H1 (cell line): ENCODE measurements at regions not wholly inside any gene's neighbourhood (a gene's known extent, or its start where the extent isn't known, plus 50 kb on each side); places are given as distances from the start of the nearest gene placed in this dataset.

Experiments
- CTCF ChIA-PET: fragments of 300-600 bp; sonication (Branson Sonifier 250); formaldehyde crosslinking; loops from one replicate; lab custom pipeline; 2021; ENCODE audit not compliant: partially characterized antibody; lab: Charles Lee
- POLR2A ChIA-PET: fragments of 300-600 bp; sonication (Branson Sonifier 250); formaldehyde crosslinking; loops from one replicate; lab custom pipeline; 2021; ENCODE audit warnings: inconsistent platforms; ENCODE audit not compliant: partially characterized antibody; lab: Charles Lee
- DNase-seq, 2 experiments: peaks; one replicate each; pipeline versions ENCODE4 v3.0.0 to v3.0.0-alpha.2; 2010 to 2022; ENCODE audit warnings: low spot score in 2 of 2, low read depth in 1 of 2, mixed read lengths in 1 of 2
- FAIRE-seq: peaks from 2 replicates; lab custom pipeline; 2011; peaks lifted over from hg19 to GRCh38; lab: Jason Lieb, UNC
- H2AFZ ChIP-seq: 2 replicates; pipeline ENCODE4 v1.8.1; 2012; ENCODE audit warnings: low read length, inconsistent platforms
- H2AK5ac ChIP-seq: 2 replicates; pipeline ENCODE4 v1.6.1; 2013; ENCODE audit warnings: low read depth, low read length
- H2BK120ac ChIP-seq: replicated peaks from 2 replicates; pipeline ENCODE3; 2013; ENCODE audit warnings: low read depth, low read length, inconsistent platforms
- H2BK12ac ChIP-seq: 2 replicates; pipeline ENCODE4 v1.6.1; 2013; ENCODE audit warnings: low read depth, low read length
- H2BK15ac ChIP-seq: 2 replicates; pipeline ENCODE4 v1.6.1; 2013; ENCODE audit warnings: low read length
- H2BK20ac ChIP-seq: 2 replicates; pipeline ENCODE4 v1.6.1; 2013; ENCODE audit warnings: low read length
- H2BK5ac ChIP-seq: 2 replicates; pipeline ENCODE4 v1.6.1; 2013; ENCODE audit warnings: low read depth, low read length
- H3K14ac ChIP-seq: 2 replicates; pipeline ENCODE4 v1.6.1; 2013; ENCODE audit warnings: inconsistent platforms; ENCODE audit not compliant: insufficient read length
- H3K18ac ChIP-seq: 2 replicates; pipeline ENCODE4 v1.6.1; 2013; ENCODE audit warnings: low read length; ENCODE audit errors: extremely low read depth
- H3K23ac ChIP-seq: 2 replicates; pipeline ENCODE4 v1.6.1; 2013; ENCODE audit warnings: inconsistent platforms; ENCODE audit not compliant: insufficient read length
- H3K23me2 ChIP-seq: 2 replicates; pipeline ENCODE4 v1.6.1; 2013; ENCODE audit warnings: low read depth, low read length
- H3K27ac ChIP-seq: 2 replicates; pipeline ENCODE4 v1.6.1; 2011; ENCODE audit warnings: low read depth, low read length, inconsistent platforms
- H3K27me3 ChIP-seq, 4 experiments: replicated peaks in 1 of 4; 1 replicate in 1 of 4; 2 replicates in 3 of 4; pipeline versions ENCODE4 v1.6.1 to v1.8.1; 2011 to 2013; ENCODE audit warnings: low read length in 3 of 4, mild to moderate bottlenecking in 3 of 4, inconsistent platforms in 2 of 4, mixed read lengths in 2 of 4, moderate library complexity in 1 of 4; ENCODE audit not compliant: control insufficient read depth in 3 of 4, insufficient read depth in 3 of 4; ENCODE audit errors: extremely low read depth in 1 of 4
- H3K36me3 ChIP-seq, 4 experiments: 2 replicates each; pipeline versions ENCODE4 v1.6.1 to v1.8.1; 2011 to 2013; ENCODE audit warnings: mild to moderate bottlenecking in 4 of 4, low read length in 3 of 4, moderate library complexity in 2 of 4, control low read depth in 1 of 4, inconsistent platforms in 1 of 4; ENCODE audit not compliant: insufficient read depth in 4 of 4, control insufficient read depth in 2 of 4
- H3K4ac ChIP-seq: replicated peaks from 2 replicates; pipeline ENCODE3; 2013; ENCODE audit warnings: low read length, low read depth, mixed read lengths, inconsistent platforms; ENCODE audit not compliant: insufficient read length
- H3K4me1 ChIP-seq, 4 experiments: replicated peaks in 1 of 4; 1 replicate in 1 of 4; 2 replicates in 3 of 4; pipeline versions ENCODE4 v1.6.1 to v1.8.1; 2011 to 2013; ENCODE audit warnings: low read length in 3 of 4, inconsistent platforms in 2 of 4, mixed read lengths in 1 of 4; ENCODE audit not compliant: insufficient read depth in 4 of 4, control insufficient read depth in 3 of 4
- H3K4me2 ChIP-seq, 2 experiments: 2 replicates each; pipeline versions ENCODE4 v1.6.1 to v1.8.1; 2011 to 2013; ENCODE audit warnings: low read depth in 2 of 2, low read length in 2 of 2, control low read depth in 1 of 2, inconsistent platforms in 1 of 2, mild to moderate bottlenecking in 1 of 2; ENCODE audit not compliant: insufficient read depth in 1 of 2
- H3K4me3 ChIP-seq, 4 experiments: fragments of 200-600, 300-600 bp in 1 of 4; sonication (generic), shearing (Covaris generic), sonication (Bioruptor Twin) in 1 of 4; 2 replicates each; pipeline versions ENCODE4 v1.5.1 to v1.8.1; 2011 to 2016; ENCODE audit warnings: low read length in 4 of 4, low read depth in 3 of 4, control low read depth in 2 of 4, inconsistent platforms in 2 of 4, mild to moderate bottlenecking in 2 of 4, mixed read lengths in 1 of 4, moderate library complexity in 1 of 4; ENCODE audit not compliant: insufficient read depth in 2 of 4; ENCODE audit errors: extremely low read depth in 1 of 4
- H3K56ac ChIP-seq: replicated peaks from 2 replicates; pipeline ENCODE3; 2013; ENCODE audit warnings: low read depth, mild to moderate bottlenecking, mixed read lengths, low read length, inconsistent platforms; ENCODE audit not compliant: insufficient read length
- H3K79me1 ChIP-seq: 2 replicates; pipeline ENCODE4 v1.6.1; 2013; ENCODE audit warnings: low read depth, low read length, control low read depth
- H3K79me2 ChIP-seq, 2 experiments: 2 replicates each; pipeline versions ENCODE4 v1.6.1 to v1.8.1; 2012 to 2013; ENCODE audit warnings: low read length in 2 of 2, mild to moderate bottlenecking in 2 of 2, inconsistent platforms in 1 of 2; ENCODE audit not compliant: insufficient read depth in 2 of 2, control insufficient read depth in 1 of 2
- H3K9ac ChIP-seq, 4 experiments: replicated peaks in 1 of 4; 1 replicate in 1 of 4; 2 replicates in 3 of 4; pipeline versions ENCODE4 v1.6.1 to v1.8.1; 2011 to 2013; ENCODE audit warnings: low read depth in 3 of 4, low read length in 3 of 4, control low read depth in 2 of 4, mild to moderate bottlenecking in 2 of 4, moderate library complexity in 2 of 4, inconsistent platforms in 1 of 4; ENCODE audit errors: extremely low read depth in 1 of 4
- H3K9me3 ChIP-seq, 2 experiments: 2 replicates each; pipeline versions ENCODE4 v1.6.1 to v1.8.1; 2012 to 2013; ENCODE audit warnings: mild to moderate bottlenecking in 2 of 2, moderate library complexity in 2 of 2, control low read depth in 1 of 2, inconsistent platforms in 1 of 2, low read depth in 1 of 2, low read length in 1 of 2, mixed read lengths in 1 of 2; ENCODE audit not compliant: insufficient read depth in 2 of 2
- H4K20me1 ChIP-seq, 2 experiments: replicated peaks in 1 of 2; 2 replicates each; pipeline versions ENCODE3 to v1.8.1; 2011 to 2013; ENCODE audit warnings: inconsistent platforms in 2 of 2, low read length in 2 of 2, mild to moderate bottlenecking in 1 of 2; ENCODE audit not compliant: insufficient read depth in 2 of 2, control insufficient read depth in 1 of 2
- H4K5ac ChIP-seq: 2 replicates; pipeline ENCODE4 v1.6.1; 2013; ENCODE audit warnings: low read length, low read depth, mixed read lengths, inconsistent platforms; ENCODE audit not compliant: insufficient read length
- H4K8ac ChIP-seq: 2 replicates; pipeline ENCODE4 v1.8.0; 2013; ENCODE audit warnings: mild to moderate bottlenecking, moderate library complexity, low read length, inconsistent platforms; ENCODE audit not compliant: insufficient read depth; ENCODE audit errors: extremely low read depth
- H4K91ac ChIP-seq: replicated peaks from 2 replicates; pipeline ENCODE3; 2013; ENCODE audit warnings: low read length, mixed read lengths, inconsistent platforms; ENCODE audit not compliant: insufficient read length
- CBX5 ChIP-seq: fragments of 300-800, 300-1000 bp; sonication (generic); IDR thresholded peaks from 2 replicates; pipeline ENCODE4 v1.7.1; 2016; ENCODE audit warnings: antibody characterized with exemption, low read length, low read depth
- CHD1 ChIP-seq: IDR thresholded peaks from 2 replicates; pipeline ENCODE4 v1.6.1; 2012; ENCODE audit warnings: low read depth, low read length, improper control_type of control experiment
- CHD2 ChIP-seq: IDR thresholded peaks from 2 replicates; pipeline ENCODE4 v1.6.1; 2012; ENCODE audit warnings: low read length, improper control_type of control experiment
- JUN ChIP-seq: IDR thresholded peaks from 2 replicates; pipeline ENCODE4 v1.6.1; 2011; ENCODE audit warnings: low read depth, mild to moderate bottlenecking, improper control_type of control experiment, low read length
- NANOG ChIP-seq: IDR thresholded peaks from 2 replicates; pipeline ENCODE4 v1.6.1; 2011; ENCODE audit warnings: low read length, low read depth, mild to moderate bottlenecking, inconsistent platforms; ENCODE audit not compliant: insufficient read depth, poor library complexity, severe bottlenecking
- WGBS, 2 experiments: shearing (Covaris generic) in 1 of 2; methylation state at CpG; one replicate each; pipeline versions ENCODE4 v1.1.6 to v1.1.7; 2013 to 2015; ENCODE audit warnings: low lambda C conversion rate in 2 of 2, mixed read lengths in 2 of 2, inconsistent platforms in 1 of 2, low coverage in 1 of 2, missing lambda C conversion rate in 1 of 2; ENCODE audit not compliant: insufficient replicate concordance in 2 of 2, insufficient coverage in 1 of 2, insufficient read length in 1 of 2; ENCODE audit errors: extremely low coverage in 1 of 2, missing lambda C conversion rate in 1 of 2; 5-methylcytosine and 5-hydroxymethylcytosine counted together

DNA sequence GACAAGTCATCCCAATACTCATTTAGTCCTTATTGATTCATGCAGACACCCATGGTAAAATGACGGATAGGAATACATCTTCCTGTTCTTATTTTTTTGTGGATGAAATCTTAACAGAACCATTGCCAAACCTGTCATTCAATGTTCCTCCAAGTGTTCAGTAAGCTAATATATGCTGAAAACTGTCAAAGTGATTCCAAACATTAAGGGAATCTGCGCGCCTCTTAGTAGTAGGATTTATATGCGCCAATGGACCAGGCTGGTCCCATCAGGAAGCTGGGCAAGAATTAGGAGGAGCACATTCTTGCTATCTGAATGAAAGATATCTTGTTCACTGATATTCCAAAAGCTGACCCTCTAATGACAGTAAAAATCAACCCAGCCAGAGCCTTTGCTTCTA is 168.9 kb upstream of the STMND1 start:
- Histone ChIP-seq H3K14ac (no peak overlapping the region), H3K9ac (no peak overlapping the region), H3K9me3 (no peaks in the 10 kb centered on the region), H2BK5ac (no peak overlapping the region), H3K27me3 (no peaks in the 10 kb centered on the region), H2BK120ac (no peak overlapping the region), H2BK15ac (no peak overlapping the region), H3K18ac (no peak overlapping the region), H3K79me2 (no peaks in the 10 kb centered on the region), H3K79me1 (no peaks in the 10 kb centered on the region), H3K4me2 (no peak overlapping the region), H2BK20ac (no peak overlapping the region), H3K4me1 (no peaks in the 10 kb centered on the region), H2BK12ac (no peak overlapping the region), H3K23me2 (no peaks in the 10 kb centered on the region), H4K5ac (no peak overlapping the region), H4K8ac (no peak overlapping the region), H3K56ac (no peak overlapping the region), H4K20me1 (no peaks in the 10 kb centered on the region), H2AK5ac (no peak overlapping the region), H3K4ac (no peak overlapping the region), H2AFZ (no peak overlapping the region), H3K23ac (no peak overlapping the region), H3K4me3 (no peak overlapping the region), H3K36me3 (no peaks in the 10 kb centered on the region), H3K27ac (no peak overlapping the region), H4K91ac (no peak overlapping the region)
- FAIRE-seq (no peak), DNase-seq (no peak)
- CTCF ChIA-PET = interaction anchor here (0.6 kb wide), 1 partner anchor 11 kb away, joined by 3 read pairs; no protein-coding TSS in a partner anchor
- POLR2A ChIA-PET = no interaction called here
- WGBS, 2 experiments = 89% methylated on average over 4 of the region's 4 CpGs; no CpG with 5 or more reads in 1 of the 2 experiments
- TF ChIP-seq CHD1 (no peak), CBX5 (no peak), NANOG (no peak), CHD2 (no peak), JUN (no peak)
